ENCODE measurements at regions not wholly inside any gene's neighbourhood (a gene's known extent, or its start where the extent isn't known, plus 50 kb on each side); places are given as distances from the start of the nearest gene placed in this dataset.

GRCh38 chr5:102031711-102032110 is 264.4 kb downstream of the SLCO4C1 start:
- H3K27me3 ChIP-seq (ENCODE audit: insufficient read depth, low read length): no peaks in the 10 kb centered on the region
- H3K4me1 ChIP-seq (ENCODE audit: insufficient read depth, low read length): no peaks in the 10 kb centered on the region
- H2AFZ ChIP-seq (ENCODE audit: low read depth, low read length): no peak overlapping the region
- no peaks in the 10 kb centered on the region for H3K36me3 ChIP-seq (ENCODE audit: insufficient read depth, low read length)
- H3K9me3 ChIP-seq (ENCODE audit: low read length): no peaks in the 10 kb centered on the region
- no peak overlapping the region for H3K4me3 ChIP-seq (ENCODE audit: low read length)

- Histone ChIP-seq H3K4me1 (ENCODE audit: insufficient read depth, low read length) (no peaks in the 10 kb centered on the region), H3K36me3 (ENCODE audit: insufficient read depth, low read length) (no peaks in the 10 kb centered on the region), H3K27me3 (ENCODE audit: insufficient read depth, low read length) (no peaks in the 10 kb centered on the region), H3K4me3 (ENCODE audit: low read length) (no peak overlapping the region), H3K9me3 (ENCODE audit: low read length) (no peaks in the 10 kb centered on the region), H2AFZ (ENCODE audit: low read depth, low read length) (no peak overlapping the region)
Measured at GRCh38 chr5:102018690-102019089, 277.4 kb downstream of the SLCO4C1 start.

GRCh38 chr5:102018279-102018678 is 277.8 kb downstream of the SLCO4C1 start:
- H3K9me3 ChIP-seq (ENCODE audit: low read length): no peaks in the 10 kb centered on the region
- no peaks in the 10 kb centered on the region for H3K27me3 ChIP-seq (ENCODE audit: insufficient read depth, low read length)
- H2AFZ ChIP-seq (ENCODE audit: low read depth, low read length): no peak overlapping the region
- no peaks in the 10 kb centered on the region for H3K4me1 ChIP-seq (ENCODE audit: insufficient read depth, low read length)
- no peak overlapping the region for H3K4me3 ChIP-seq (ENCODE audit: low read length)
- H3K36me3 ChIP-seq (ENCODE audit: insufficient read depth, low read length): no peaks in the 10 kb centered on the region

- H3K4me1 ChIP-seq (ENCODE audit: insufficient read depth, low read length): no peaks in the 10 kb centered on the region
- H3K9me3 ChIP-seq (ENCODE audit: low read length): no peaks in the 10 kb centered on the region
- no peaks in the 10 kb centered on the region for H3K36me3 ChIP-seq (ENCODE audit: insufficient read depth, low read length)
- H3K4me3 ChIP-seq (ENCODE audit: low read length): no peak overlapping the region
- no peak overlapping the region for H2AFZ ChIP-seq (ENCODE audit: low read depth, low read length)
- no peaks in the 10 kb centered on the region for H3K27me3 ChIP-seq (ENCODE audit: insufficient read depth, low read length)
Measured at GRCh38 chr5:102014371-102014770, 281.7 kb downstream of the SLCO4C1 start.

GRCh38 chr5:102010644-102011043 is 285.4 kb downstream of the SLCO4C1 start:
- H2AFZ ChIP-seq (ENCODE audit: low read depth, low read length): no peak overlapping the region
- peaks cover 4% of the 10 kb centered on the region for H3K4me1 ChIP-seq (ENCODE audit: insufficient read depth, low read length)
- no peak overlapping the region for H3K4me3 ChIP-seq (ENCODE audit: low read length)
- no peaks in the 10 kb centered on the region for H3K36me3 ChIP-seq (ENCODE audit: insufficient read depth, low read length)
- no peaks in the 10 kb centered on the region for H3K27me3 ChIP-seq (ENCODE audit: insufficient read depth, low read length)
- no peaks in the 10 kb centered on the region for H3K9me3 ChIP-seq (ENCODE audit: low read length)

GRCh38 chr5:101997235-101997634 is 298.8 kb downstream of the SLCO4C1 start:
- H3K4me1 ChIP-seq (ENCODE audit: insufficient read depth, low read length): no peaks in the 10 kb centered on the region
- no peak overlapping the region for H3K4me3 ChIP-seq (ENCODE audit: low read length)
- H3K9me3 ChIP-seq (ENCODE audit: low read length): no peaks in the 10 kb centered on the region
- H3K27me3 ChIP-seq (ENCODE audit: insufficient read depth, low read length): no peaks in the 10 kb centered on the region
- no peaks in the 10 kb centered on the region for H3K36me3 ChIP-seq (ENCODE audit: insufficient read depth, low read length)
- H2AFZ ChIP-seq (ENCODE audit: low read depth, low read length): no peak overlapping the region

GRCh38 chr5:101995585-101995984 is 300.5 kb downstream of the SLCO4C1 start:
- no peak overlapping the region for H3K4me3 ChIP-seq (ENCODE audit: low read length)
- no peak overlapping the region for H2AFZ ChIP-seq (ENCODE audit: low read depth, low read length)
- H3K4me1 ChIP-seq (ENCODE audit: insufficient read depth, low read length): no peaks in the 10 kb centered on the region
- no peaks in the 10 kb centered on the region for H3K36me3 ChIP-seq (ENCODE audit: insufficient read depth, low read length)
- no peaks in the 10 kb centered on the region for H3K9me3 ChIP-seq (ENCODE audit: low read length)
- H3K27me3 ChIP-seq (ENCODE audit: insufficient read depth, low read length): no peaks in the 10 kb centered on the region

- Histone ChIP-seq H2AFZ (ENCODE audit: low read depth, low read length) (no peak overlapping the region), H3K4me1 (ENCODE audit: insufficient read depth, low read length) (no peaks in the 10 kb centered on the region), H3K36me3 (ENCODE audit: insufficient read depth, low read length) (no peaks in the 10 kb centered on the region), H3K27me3 (ENCODE audit: insufficient read depth, low read length) (no peaks in the 10 kb centered on the region), H3K9me3 (ENCODE audit: low read length) (no peaks in the 10 kb centered on the region), H3K4me3 (ENCODE audit: low read length) (no peak overlapping the region)
Measured at GRCh38 chr5:101991486-101991885, 304.6 kb downstream of the SLCO4C1 start.

- no peaks in the 10 kb centered on the region for H3K9me3 ChIP-seq (ENCODE audit: low read length)
- H3K36me3 ChIP-seq (ENCODE audit: insufficient read depth, low read length): no peaks in the 10 kb centered on the region
- H3K4me1 ChIP-seq (ENCODE audit: insufficient read depth, low read length): no peaks in the 10 kb centered on the region
- H2AFZ ChIP-seq (ENCODE audit: low read depth, low read length): no peak overlapping the region
- no peak overlapping the region for H3K4me3 ChIP-seq (ENCODE audit: low read length)
- no peaks in the 10 kb centered on the region for H3K27me3 ChIP-seq (ENCODE audit: insufficient read depth, low read length)
Measured at GRCh38 chr5:101989659-101990058, 306.4 kb downstream of the SLCO4C1 start.

- Histone ChIP-seq H2AFZ (ENCODE audit: low read depth, low read length) (no peak overlapping the region), H3K27me3 (ENCODE audit: insufficient read depth, low read length) (no peaks in the 10 kb centered on the region), H3K4me3 (ENCODE audit: low read length) (no peak overlapping the region), H3K36me3 (ENCODE audit: insufficient read depth, low read length) (no peaks in the 10 kb centered on the region), H3K9me3 (ENCODE audit: low read length) (no peaks in the 10 kb centered on the region), H3K4me1 (ENCODE audit: insufficient read depth, low read length) (no peaks in the 10 kb centered on the region)
Measured at GRCh38 chr5:101977729-101978345, 318.2 kb downstream of the SLCO4C1 start.

- Histone ChIP-seq H3K36me3 (ENCODE audit: insufficient read depth, low read length) (no peaks in the 10 kb centered on the region), H3K9me3 (ENCODE audit: low read length) (no peaks in the 10 kb centered on the region), H3K4me1 (ENCODE audit: insufficient read depth, low read length) (no peaks in the 10 kb centered on the region), H3K4me3 (ENCODE audit: low read length) (no peak overlapping the region), H2AFZ (ENCODE audit: low read depth, low read length) (no peak overlapping the region), H3K27me3 (ENCODE audit: insufficient read depth, low read length) (no peaks in the 10 kb centered on the region)
Measured at GRCh38 chr5:101976933-101977332, 319.2 kb downstream of the SLCO4C1 start.

GRCh38 chr5:101969742-101970141 is 326.3 kb downstream of the SLCO4C1 start:
- H2AFZ ChIP-seq (ENCODE audit: low read depth, low read length): no peak overlapping the region
- H3K4me1 ChIP-seq (ENCODE audit: insufficient read depth, low read length): peaks cover 5% of the 10 kb centered on the region
- H3K4me3 ChIP-seq (ENCODE audit: low read length): no peak overlapping the region
- H3K36me3 ChIP-seq (ENCODE audit: insufficient read depth, low read length): no peaks in the 10 kb centered on the region
- no peaks in the 10 kb centered on the region for H3K9me3 ChIP-seq (ENCODE audit: low read length)
- no peaks in the 10 kb centered on the region for H3K27me3 ChIP-seq (ENCODE audit: insufficient read depth, low read length)

- Histone ChIP-seq H3K4me1 (ENCODE audit: insufficient read depth, low read length) (peaks cover 5% of the 10 kb centered on the region), H3K9me3 (ENCODE audit: low read length) (no peaks in the 10 kb centered on the region), H3K36me3 (ENCODE audit: insufficient read depth, low read length) (no peaks in the 10 kb centered on the region), H3K27me3 (ENCODE audit: insufficient read depth, low read length) (no peaks in the 10 kb centered on the region), H2AFZ (ENCODE audit: low read depth, low read length) (no peak overlapping the region), H3K4me3 (ENCODE audit: low read length) (no peak overlapping the region)
Measured at GRCh38 chr5:101966476-101966875, 329.6 kb downstream of the SLCO4C1 start.

GRCh38 chr5:101955891-101956290 is 340.2 kb downstream of the SLCO4C1 start:
- Histone ChIP-seq H3K4me3 (ENCODE audit: low read length) (no peak overlapping the region), H3K27me3 (ENCODE audit: insufficient read depth, low read length) (no peaks in the 10 kb centered on the region), H3K4me1 (ENCODE audit: insufficient read depth, low read length) (no peaks in the 10 kb centered on the region), H3K36me3 (ENCODE audit: insufficient read depth, low read length) (no peaks in the 10 kb centered on the region), H2AFZ (ENCODE audit: low read depth, low read length) (no peak overlapping the region), H3K9me3 (ENCODE audit: low read length) (no peaks in the 10 kb centered on the region)
